Upper lobe of left lung (tissue), 6 donors: ENCODE measurements at regions not wholly inside any gene's neighbourhood (a gene's known extent, or its start where the extent isn't known, plus 50 kb on each side); places are given as distances from the start of the nearest gene placed in this dataset.

Source experiments
- ATAC-seq, 2 donors: fragments of 200-7000 bp; cut with Tn5 transposase; one replicate each; pipeline ENCODE4 v1.9.1; 2022; ENCODE audit warnings: mild to moderate bottlenecking in 2 of 2, moderate library complexity in 2 of 2; ENCODE audit not compliant: low FRiP score in 2 of 2
- DNase-seq, 2 donors: peaks; one replicate each; pipeline ENCODE4 v3.0.0-alpha.2; 2019 to 2020
- H3K27ac ChIP-seq, 4 donors: fragments of 200-600 bp; sonication (generic); one replicate each; pipeline ENCODE4 v1.5.1; 2016 to 2019
- H3K27me3 ChIP-seq, 4 donors: fragments of 200-600 bp; sonication (generic); one replicate each; pipeline ENCODE4 v1.5.1; 2017 to 2019
- H3K36me3 ChIP-seq, 4 donors: fragments of 200-600 bp; sonication (generic); one replicate each; pipeline ENCODE4 v1.5.1; 2016 to 2019
- H3K4me1 ChIP-seq, 4 donors: fragments of 200-600 bp; sonication (generic); one replicate each; pipeline ENCODE4 v1.5.1; 2018 to 2019
- H3K4me3 ChIP-seq, 4 donors: fragments of 200-600 bp; sonication (generic); one replicate each; pipeline ENCODE4 v1.5.1; 2017 to 2019; ENCODE audit warnings: mild to moderate bottlenecking in 2 of 4, moderate library complexity in 1 of 4
- H3K9me3 ChIP-seq, 4 donors: fragments of 200-600 bp; sonication (generic); one replicate each; pipeline ENCODE4 v1.5.1; 2018 to 2019
- EP300 ChIP-seq, 4 donors: sonication (generic); formaldehyde crosslinking; IDR thresholded peaks; one replicate each; pipeline ENCODE4 v1.5.1; 2017; ENCODE audit warnings: antibody characterized with exemption in 4 of 4, control low read depth in 2 of 4
- POLR2A ChIP-seq, 4 donors: fragments of 450-650 bp; IDR thresholded peaks; one replicate each; pipeline ENCODE4 v1.5.1; 2016 to 2017; ENCODE audit warnings: antibody characterized with exemption in 4 of 4, mild to moderate bottlenecking in 2 of 4
- POLR2AphosphoS5 ChIP-seq, 2 donors: sonication (generic); formaldehyde crosslinking; IDR thresholded peaks; one replicate each; pipeline ENCODE4 v1.5.1; 2017; ENCODE audit warnings: antibody characterized with exemption in 2 of 2
- WGBS, 2 donors: methylation state at CpG; one replicate each; pipeline ENCODE4 v1.1.5; 2017 to 2018; 5-methylcytosine and 5-hydroxymethylcytosine counted together
- TF ChIP-seq, protein P1 (sequence below), 6 experiments: fragments of 450-650 bp in 4 of 6; fragments of 200-600 bp in 2 of 6; sonication (generic) in 2 of 6; IDR thresholded peaks; one replicate each; pipeline ENCODE4 v1.5.1; 2016 to 2019; ENCODE audit warnings: antibody characterized with exemption in 6 of 6
- donor health status: DM: no; HTN: no; CAD: no; lungs with moderate emphysema.
- donor health status: DM: no; HTN: yes; CAD: no; lungs with severe emphysema.

DNA sequence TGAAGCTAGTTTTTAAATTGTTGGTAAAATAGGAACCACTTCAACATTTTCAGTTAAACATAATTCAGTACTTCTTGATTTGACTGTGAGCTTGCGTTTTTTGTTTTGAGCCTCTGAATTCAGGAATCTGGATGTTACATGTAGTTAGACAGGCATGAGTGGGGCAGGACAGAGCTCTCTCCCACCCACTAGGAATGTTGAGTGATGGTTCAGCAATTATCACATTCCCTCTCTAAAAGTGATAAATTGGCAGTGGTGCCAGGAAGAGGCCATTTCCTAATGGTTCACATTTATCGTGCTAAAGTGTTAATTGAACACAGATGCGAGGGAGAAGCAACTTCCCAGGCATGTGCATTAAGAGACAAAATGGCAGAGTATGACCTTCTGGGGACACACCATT, 465.5 kb upstream of the HTR1E start:
- DNase-seq (no peak), ATAC-seq (no peak)
- TF ChIP-seq POLR2AphosphoS5 (IDR thresholded peaks at IDR 0.05) (no peak), POLR2A (IDR thresholded peaks at IDR 0.05) (no peak), EP300 (IDR thresholded peaks at IDR 0.05) (no peak)
- TF ChIP-seq, protein P1, sequence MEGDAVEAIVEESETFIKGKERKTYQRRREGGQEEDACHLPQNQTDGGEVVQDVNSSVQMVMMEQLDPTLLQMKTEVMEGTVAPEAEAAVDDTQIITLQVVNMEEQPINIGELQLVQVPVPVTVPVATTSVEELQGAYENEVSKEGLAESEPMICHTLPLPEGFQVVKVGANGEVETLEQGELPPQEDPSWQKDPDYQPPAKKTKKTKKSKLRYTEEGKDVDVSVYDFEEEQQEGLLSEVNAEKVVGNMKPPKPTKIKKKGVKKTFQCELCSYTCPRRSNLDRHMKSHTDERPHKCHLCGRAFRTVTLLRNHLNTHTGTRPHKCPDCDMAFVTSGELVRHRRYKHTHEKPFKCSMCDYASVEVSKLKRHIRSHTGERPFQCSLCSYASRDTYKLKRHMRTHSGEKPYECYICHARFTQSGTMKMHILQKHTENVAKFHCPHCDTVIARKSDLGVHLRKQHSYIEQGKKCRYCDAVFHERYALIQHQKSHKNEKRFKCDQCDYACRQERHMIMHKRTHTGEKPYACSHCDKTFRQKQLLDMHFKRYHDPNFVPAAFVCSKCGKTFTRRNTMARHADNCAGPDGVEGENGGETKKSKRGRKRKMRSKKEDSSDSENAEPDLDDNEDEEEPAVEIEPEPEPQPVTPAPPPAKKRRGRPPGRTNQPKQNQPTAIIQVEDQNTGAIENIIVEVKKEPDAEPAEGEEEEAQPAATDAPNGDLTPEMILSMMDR (IDR thresholded peaks at IDR 0.05): no peak
- Histone ChIP-seq H3K36me3 (no peaks in the 10 kb centered on the region), H3K4me3 (no peak overlapping the region), H3K9me3 (no peaks in the 10 kb centered on the region), H3K4me1 (no peaks in the 10 kb centered on the region), H3K27me3 (no peaks in the 10 kb centered on the region), H3K27ac (no peak overlapping the region)
- 66% methylated on average over 3 of the region's 3 CpGs for WGBS, 2 donors

DNA sequence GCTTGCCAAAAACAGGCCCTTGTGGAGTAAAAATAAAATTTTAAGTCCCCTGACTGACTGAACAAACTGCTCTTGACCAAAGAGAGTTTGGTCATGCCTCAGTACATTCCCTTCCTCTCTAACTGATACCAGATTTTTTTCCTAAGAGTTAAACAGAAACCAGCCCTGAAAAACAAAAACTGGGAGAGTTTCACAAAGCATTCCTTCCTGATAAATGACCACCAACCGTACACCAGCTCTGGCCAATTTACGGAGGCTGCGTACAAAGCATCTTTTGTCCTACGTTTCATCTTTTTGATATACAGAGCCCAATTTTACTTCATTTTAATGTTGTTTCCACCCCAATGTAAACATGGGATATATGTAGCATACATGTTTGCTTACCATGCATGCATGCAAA, 477.4 kb upstream of the HTR1E start:
- TF ChIP-seq POLR2A (IDR thresholded peaks at IDR 0.05): no peak
- no peak for TF ChIP-seq POLR2AphosphoS5 (IDR thresholded peaks at IDR 0.05)
- TF ChIP-seq, protein P1 (IDR thresholded peaks at IDR 0.05): no peak
- no peak for TF ChIP-seq EP300 (IDR thresholded peaks at IDR 0.05)
- H3K4me1 ChIP-seq: no peaks in the 10 kb centered on the region
- 81 to 86% methylated on average over 4 of the region's 4 CpGs for WGBS, 2 donors
- no peaks in the 10 kb centered on the region for H3K9me3 ChIP-seq
- H3K4me3 ChIP-seq: no peak overlapping the region
- H3K36me3 ChIP-seq: no peaks in the 10 kb centered on the region
- ATAC-seq: no peak
- no peak overlapping the region for H3K27ac ChIP-seq
- no peaks in the 10 kb centered on the region for H3K27me3 ChIP-seq
- DNase-seq: no peak

DNA sequence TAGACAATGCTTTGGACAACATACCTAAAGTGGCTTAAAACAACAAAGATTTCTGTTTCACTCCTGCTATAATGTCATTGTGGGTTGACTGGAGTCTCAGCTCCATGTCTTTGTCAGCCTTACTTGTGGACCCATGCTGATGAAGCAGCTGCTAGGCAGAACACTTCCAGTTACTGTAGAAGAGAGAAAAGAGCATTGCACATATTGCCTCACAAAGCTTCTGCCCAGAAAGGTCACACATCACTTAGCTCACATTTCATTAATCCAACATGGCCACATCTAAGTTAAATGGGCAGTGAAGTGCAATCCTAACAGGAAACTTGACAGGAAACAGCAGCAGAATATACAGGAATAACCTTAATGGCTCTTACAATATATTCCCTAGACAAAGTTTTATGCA, 480.5 kb upstream of the HTR1E start:
- Histone ChIP-seq H3K27ac (no peak overlapping the region), H3K4me1 (no peaks in the 10 kb centered on the region), H3K4me3 (no peak overlapping the region), H3K27me3 (no peaks in the 10 kb centered on the region), H3K9me3 (peaks cover 0 to 3% (median 0%) of the 10 kb centered on the region in 4 donors), H3K36me3 (no peaks in the 10 kb centered on the region)
- TF ChIP-seq EP300 (IDR thresholded peaks at IDR 0.05): no peak
- TF ChIP-seq POLR2AphosphoS5 (IDR thresholded peaks at IDR 0.05): no peak
- no peak for TF ChIP-seq POLR2A (IDR thresholded peaks at IDR 0.05)
- TF ChIP-seq, protein P1 (IDR thresholded peaks at IDR 0.05): no peak
- no peak for DNase-seq
- no peak for ATAC-seq

DNA sequence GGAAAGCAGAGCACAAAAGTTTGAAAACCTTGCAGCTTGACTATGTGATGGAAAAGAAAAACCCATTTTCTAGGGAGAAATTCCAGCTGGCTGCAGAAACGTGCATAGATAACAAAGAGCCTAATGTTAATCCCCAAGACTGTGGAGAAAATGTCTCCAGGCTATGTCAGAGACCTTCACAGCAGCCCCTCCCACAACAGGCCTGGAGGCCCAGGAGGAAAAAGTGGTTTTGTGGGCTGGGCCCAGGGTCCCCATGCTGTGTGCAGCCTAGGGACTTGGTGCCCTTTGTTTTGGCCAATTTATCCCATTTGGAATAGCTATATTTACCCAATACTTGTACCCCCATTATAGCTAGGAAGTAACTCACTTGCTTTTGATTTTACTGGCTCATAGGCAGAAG, 484.1 kb upstream of the HTR1E start:
- Histone ChIP-seq H3K27ac (no peak overlapping the region), H3K27me3 (no peaks in the 10 kb centered on the region), H3K36me3 (no peaks in the 10 kb centered on the region), H3K4me1 (no peaks in the 10 kb centered on the region), H3K9me3 (peaks cover 0 to 3% (median 0%) of the 10 kb centered on the region in 4 donors), H3K4me3 (no peak overlapping the region)
- DNase-seq: no peak
- TF ChIP-seq POLR2A (IDR thresholded peaks at IDR 0.05): no peak
- no peak for TF ChIP-seq EP300 (IDR thresholded peaks at IDR 0.05)
- TF ChIP-seq, protein P1 (IDR thresholded peaks at IDR 0.05): no peak
- TF ChIP-seq POLR2AphosphoS5 (IDR thresholded peaks at IDR 0.05): no peak
- ATAC-seq: no peak
- WGBS, 2 donors: 32 to 37% methylated on average over 1 of the region's 1 CpG

DNA sequence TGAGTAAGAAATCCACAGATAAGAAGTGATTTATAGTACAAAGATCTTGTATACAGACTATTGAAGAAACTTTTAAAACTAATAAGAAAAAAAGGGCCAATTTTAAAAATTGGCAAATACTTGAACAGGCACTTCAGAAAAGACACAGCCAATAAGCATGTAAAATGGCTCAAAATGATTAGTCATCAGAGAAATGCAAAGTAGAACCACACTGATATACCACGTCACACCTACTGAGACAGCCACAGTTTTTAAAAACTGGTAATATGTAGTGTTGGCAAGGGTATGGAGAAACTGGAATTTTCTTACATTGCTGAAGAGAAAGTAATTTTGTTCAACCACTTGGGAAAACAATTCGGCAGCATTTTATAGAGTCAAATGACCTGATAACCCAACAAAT, 488.9 kb upstream of the HTR1E start:
- ATAC-seq (no peak), DNase-seq (no peak)
- TF ChIP-seq, protein P1 (IDR thresholded peaks at IDR 0.05): no peak
- no peak for TF ChIP-seq EP300 (IDR thresholded peaks at IDR 0.05)
- no peak for TF ChIP-seq POLR2AphosphoS5 (IDR thresholded peaks at IDR 0.05)
- no peak for TF ChIP-seq POLR2A (IDR thresholded peaks at IDR 0.05)
- H3K27me3 ChIP-seq: no peaks in the 10 kb centered on the region
- H3K27ac ChIP-seq: no peak overlapping the region
- WGBS, 2 donors: 79 to 82% methylated on average over 2 of the region's 2 CpGs
- no peaks in the 10 kb centered on the region for H3K4me1 ChIP-seq
- no peaks in the 10 kb centered on the region for H3K36me3 ChIP-seq
- H3K9me3 ChIP-seq: peaks cover 0 to 3% (median 0%) of the 10 kb centered on the region in 4 donors
- H3K4me3 ChIP-seq: no peak overlapping the region
